ENCODE measurements at regions not wholly inside any gene's neighbourhood (a gene's known extent, or its start where the extent isn't known, plus 50 kb on each side); places are given as distances from the start of the nearest gene placed in this dataset.

GRCh38 chr2:5940596-5941535 lies 248.7 kb downstream of the SOX11 start:
- peak; percentile 30 for DNase-seq (ENCODE audit: low spot score)
- in situ Hi-C loops (cut with HindIII; ENCODE audit: low sequenced_read_pairs): no loop called here

- in situ Hi-C loops (cut with HindIII; ENCODE audit: low sequenced_read_pairs): no loop called here
- DNase-seq (ENCODE audit: low spot score): no peak
These were observed 250.0 kb downstream of the SOX11 start for GRCh38 chr2:5942204-5942603.

GRCh38 chr2:5945742-5946141 lies 253.6 kb downstream of the SOX11 start:
- in situ Hi-C loops (cut with HindIII; ENCODE audit: low sequenced_read_pairs): no loop called here
- DNase-seq (ENCODE audit: low spot score): no peak

- in situ Hi-C loops (cut with HindIII; ENCODE audit: low sequenced_read_pairs): no loop called here
- no peak for DNase-seq (ENCODE audit: low spot score)
These were observed 254.3 kb downstream of the SOX11 start for GRCh38 chr2:5946225-5947115.

GRCh38 chr2:5950736-5951135 lies 258.6 kb downstream of the SOX11 start:
- no peak for DNase-seq (ENCODE audit: low spot score)
- in situ Hi-C loops (cut with HindIII; ENCODE audit: low sequenced_read_pairs): no loop called here

- in situ Hi-C loops (cut with HindIII; ENCODE audit: low sequenced_read_pairs): no loop called here
These were observed 259.3 kb downstream of the SOX11 start for GRCh38 chr2:5951471-5951870.

GRCh38 chr2:5953525-5953924 lies 261.3 kb downstream of the SOX11 start:
- no peak for DNase-seq (ENCODE audit: low spot score)
- in situ Hi-C loops (cut with HindIII; ENCODE audit: low sequenced_read_pairs): no loop called here

More at GRCh38 chr2:5951471-5951870, 259.3 kb downstream of the SOX11 start:
- DNase-seq (ENCODE audit: low spot score): no peak

GRCh38 chr2:5954509-5954908 lies 262.3 kb downstream of the SOX11 start:
- no peak for DNase-seq (ENCODE audit: low spot score)
- in situ Hi-C loops (cut with HindIII; ENCODE audit: low sequenced_read_pairs): no loop called here

- in situ Hi-C loops (cut with HindIII; ENCODE audit: low sequenced_read_pairs): no loop called here
- DNase-seq (ENCODE audit: low spot score): no peak
These were observed 263.7 kb downstream of the SOX11 start for GRCh38 chr2:5955921-5956320.

- in situ Hi-C loops (cut with HindIII; ENCODE audit: low sequenced_read_pairs): no loop called here
- no peak for DNase-seq (ENCODE audit: low spot score)
These were observed 267.9 kb downstream of the SOX11 start for GRCh38 chr2:5959836-5960820.

- in situ Hi-C loops (cut with HindIII; ENCODE audit: low sequenced_read_pairs): no loop called here
- DNase-seq (ENCODE audit: low spot score): no peak
These were observed 275.3 kb downstream of the SOX11 start for GRCh38 chr2:5967506-5967905.

GRCh38 chr2:5969303-5969702 lies 277.1 kb downstream of the SOX11 start:
- no peak for DNase-seq (ENCODE audit: low spot score)
- in situ Hi-C loops (cut with HindIII; ENCODE audit: low sequenced_read_pairs): no loop called here

GRCh38 chr2:5970347-5970746 lies 278.2 kb downstream of the SOX11 start:
- in situ Hi-C loops (cut with HindIII; ENCODE audit: low sequenced_read_pairs): no loop called here
- no peak for DNase-seq (ENCODE audit: low spot score)

- in situ Hi-C loops (cut with HindIII; ENCODE audit: low sequenced_read_pairs): no loop called here
These were observed 282.3 kb downstream of the SOX11 start for GRCh38 chr2:5974477-5974876.

GRCh38 chr2:5975401-5975800 lies 283.2 kb downstream of the SOX11 start:
- no peak for DNase-seq (ENCODE audit: low spot score)
- in situ Hi-C loops (cut with HindIII; ENCODE audit: low sequenced_read_pairs): no loop called here

More at GRCh38 chr2:5974477-5974876, 282.3 kb downstream of the SOX11 start:
- DNase-seq (ENCODE audit: low spot score): no peak

GRCh38 chr2:5976531-5977065 lies 284.4 kb downstream of the SOX11 start:
- in situ Hi-C loops (cut with HindIII; ENCODE audit: low sequenced_read_pairs): no loop called here
- DNase-seq (ENCODE audit: low spot score): no peak

GRCh38 chr2:5977477-5977876 lies 285.3 kb downstream of the SOX11 start:
- in situ Hi-C loops (cut with HindIII; ENCODE audit: low sequenced_read_pairs): no loop called here
- no peak for DNase-seq (ENCODE audit: low spot score)

GRCh38 chr2:5978131-5978751 lies 286.1 kb downstream of the SOX11 start:
- in situ Hi-C loops (cut with HindIII; ENCODE audit: low sequenced_read_pairs): no loop called here
- DNase-seq (ENCODE audit: low spot score): no peak
